ENCODE measurements at regions not wholly inside any gene's neighbourhood (a gene's known extent, or its start where the extent isn't known, plus 50 kb on each side); places are given as distances from the start of the nearest gene placed in this dataset.

- POLR2A ChIA-PET = no interaction called here
- DNase-seq (ENCODE audit: low read depth, low spot score) (no peak), ATAC-seq (no peak)
- CTCF ChIA-PET = no interaction called here
- intact Hi-C loops (cut with micrococcal nuclease; ENCODE audit: unreplicated experiment) = no loop called here
- in situ Hi-C loops (cut with HindIII; ENCODE audit: low pct_unique_long_range_greater_than_20kb, low sequenced_read_pairs) = no loop called here
- H3K27ac ChIP-seq (ENCODE audit: low read length) = no peak overlapping the region
- H3K27me3 ChIP-seq (ENCODE audit: control insufficient read depth, insufficient read depth, low read length) = peaks cover 6% of the 10 kb centered on the region; the same call in 1 of the 2 replicates
- BruUV-seq (replicated peaks) = no TSS peak
- H3K4me3 ChIP-seq (ENCODE audit: low read depth in 2 of 2, low read length in 2 of 2) = no peak overlapping the region
- H3K4me1 ChIP-seq (ENCODE audit: control insufficient read depth, insufficient read depth, low read length) = no peaks in the 10 kb centered on the region
- H3K36me3 ChIP-seq (ENCODE audit: control insufficient read depth, insufficient read depth, low read length) = no peaks in the 10 kb centered on the region
- TF ChIP-seq SIN3A (IDR thresholded peaks at IDR 0.05; ENCODE audit: borderline replicate concordance, insufficient read depth, low read depth, low read length) (no peak), POLR2AphosphoS5 (IDR thresholded peaks at IDR 0.05; ENCODE audit: low read depth, low read length) (no peak), CTCF (IDR thresholded peaks at IDR 0.05) (no peak), TCF7L2 (IDR thresholded peaks at IDR 0.05; ENCODE audit: low read depth, low read length) (no peak)
- TF ChIP-seq, protein P1, sequence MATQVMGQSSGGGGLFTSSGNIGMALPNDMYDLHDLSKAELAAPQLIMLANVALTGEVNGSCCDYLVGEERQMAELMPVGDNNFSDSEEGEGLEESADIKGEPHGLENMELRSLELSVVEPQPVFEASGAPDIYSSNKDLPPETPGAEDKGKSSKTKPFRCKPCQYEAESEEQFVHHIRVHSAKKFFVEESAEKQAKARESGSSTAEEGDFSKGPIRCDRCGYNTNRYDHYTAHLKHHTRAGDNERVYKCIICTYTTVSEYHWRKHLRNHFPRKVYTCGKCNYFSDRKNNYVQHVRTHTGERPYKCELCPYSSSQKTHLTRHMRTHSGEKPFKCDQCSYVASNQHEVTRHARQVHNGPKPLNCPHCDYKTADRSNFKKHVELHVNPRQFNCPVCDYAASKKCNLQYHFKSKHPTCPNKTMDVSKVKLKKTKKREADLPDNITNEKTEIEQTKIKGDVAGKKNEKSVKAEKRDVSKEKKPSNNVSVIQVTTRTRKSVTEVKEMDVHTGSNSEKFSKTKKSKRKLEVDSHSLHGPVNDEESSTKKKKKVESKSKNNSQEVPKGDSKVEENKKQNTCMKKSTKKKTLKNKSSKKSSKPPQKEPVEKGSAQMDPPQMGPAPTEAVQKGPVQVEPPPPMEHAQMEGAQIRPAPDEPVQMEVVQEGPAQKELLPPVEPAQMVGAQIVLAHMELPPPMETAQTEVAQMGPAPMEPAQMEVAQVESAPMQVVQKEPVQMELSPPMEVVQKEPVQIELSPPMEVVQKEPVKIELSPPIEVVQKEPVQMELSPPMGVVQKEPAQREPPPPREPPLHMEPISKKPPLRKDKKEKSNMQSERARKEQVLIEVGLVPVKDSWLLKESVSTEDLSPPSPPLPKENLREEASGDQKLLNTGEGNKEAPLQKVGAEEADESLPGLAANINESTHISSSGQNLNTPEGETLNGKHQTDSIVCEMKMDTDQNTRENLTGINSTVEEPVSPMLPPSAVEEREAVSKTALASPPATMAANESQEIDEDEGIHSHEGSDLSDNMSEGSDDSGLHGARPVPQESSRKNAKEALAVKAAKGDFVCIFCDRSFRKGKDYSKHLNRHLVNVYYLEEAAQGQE (IDR thresholded peaks at IDR 0.05; ENCODE audit: insufficient read depth in 1 of 2, low read depth in 2 of 2, low read length in 1 of 2) = no peak
- no peaks in the 10 kb centered on the region for H3K9me3 ChIP-seq (ENCODE audit: control insufficient read depth, insufficient read depth, low read depth, low read length)
Observed at GRCh38 chr19:30817965-30818567, 445.9 kb downstream of the ZNF536 start.

- ATAC-seq (no peak), DNase-seq (ENCODE audit: low read depth, low spot score) (no peak)
- Histone ChIP-seq H3K36me3 (ENCODE audit: control insufficient read depth, insufficient read depth, low read length) (no peaks in the 10 kb centered on the region), H3K4me3 (ENCODE audit: low read depth in 2 of 2, low read length in 2 of 2) (no peak overlapping the region), H3K4me1 (ENCODE audit: control insufficient read depth, insufficient read depth, low read length) (no peaks in the 10 kb centered on the region), H3K27me3 (ENCODE audit: control insufficient read depth, insufficient read depth, low read length) (peaks cover 6% of the 10 kb centered on the region; the same call in 1 of the 2 replicates), H3K27ac (ENCODE audit: low read length) (no peak overlapping the region), H3K9me3 (ENCODE audit: control insufficient read depth, insufficient read depth, low read depth, low read length) (no peaks in the 10 kb centered on the region)
- CTCF ChIA-PET = no interaction called here
- POLR2A ChIA-PET = no interaction called here
- TF ChIP-seq SIN3A (IDR thresholded peaks at IDR 0.05; ENCODE audit: borderline replicate concordance, insufficient read depth, low read depth, low read length) = no peak
- TF ChIP-seq, protein P1 (IDR thresholded peaks at IDR 0.05; ENCODE audit: insufficient read depth in 1 of 2, low read depth in 2 of 2, low read length in 1 of 2) = no peak
- no peak for TF ChIP-seq CTCF (IDR thresholded peaks at IDR 0.05)
- no peak for TF ChIP-seq POLR2AphosphoS5 (IDR thresholded peaks at IDR 0.05; ENCODE audit: low read depth, low read length)
- no peak for TF ChIP-seq TCF7L2 (IDR thresholded peaks at IDR 0.05; ENCODE audit: low read depth, low read length)
- no TSS peak for BruUV-seq (replicated peaks)
- in situ Hi-C loops (cut with HindIII; ENCODE audit: low pct_unique_long_range_greater_than_20kb, low sequenced_read_pairs) = no loop called here
- intact Hi-C loops (cut with micrococcal nuclease; ENCODE audit: unreplicated experiment) = no loop called here
Observed at GRCh38 chr19:30817197-30817596, 445.0 kb downstream of the ZNF536 start.

All from Panc1 (cell line).